Lung (tissue), 11 donors: ENCODE measurements at regions not wholly inside any gene's neighbourhood (a gene's known extent, or its start where the extent isn't known, plus 50 kb on each side); places are given as distances from the start of the nearest gene placed in this dataset.

Source experiments
- ATAC-seq: fragments of 200-7000 bp; cut with Tn5 transposase; one replicate; pipeline ENCODE4 v1.9.1; 2020; ENCODE audit warnings: moderate number of reproducible peaks; ENCODE audit not compliant: insufficient read depth, low FRiP score
- DNase-seq, 3 donors: peaks; one replicate each; pipeline ENCODE4 v3.0.0-alpha.2; 2013 to 2017
- H3K27ac ChIP-seq, 2 donors: one replicate each; pipeline ENCODE4 v1.5.1; 2013; ENCODE audit warnings: mild to moderate bottlenecking in 2 of 2, moderate library complexity in 2 of 2, control low read depth in 1 of 2, inconsistent platforms in 1 of 2, low read depth in 1 of 2, low read length in 1 of 2
- H3K27me3 ChIP-seq, 3 donors: one replicate each; pipeline ENCODE4 v1.5.1; 2013; ENCODE audit warnings: low read length in 2 of 3; ENCODE audit not compliant: control insufficient read depth in 3 of 3, insufficient read depth in 3 of 3
- H3K36me3 ChIP-seq, 4 donors: one replicate each; pipeline ENCODE4 v1.5.1; 2013; ENCODE audit warnings: low read length in 4 of 4, mild to moderate bottlenecking in 1 of 4, moderate library complexity in 1 of 4; ENCODE audit not compliant: control insufficient read depth in 4 of 4, insufficient read depth in 4 of 4
- H3K4me1 ChIP-seq, 5 donors: one replicate each; pipeline ENCODE4 v1.5.1; 2013; ENCODE audit warnings: low read length in 5 of 5, mild to moderate bottlenecking in 2 of 5, moderate library complexity in 1 of 5; ENCODE audit not compliant: control insufficient read depth in 5 of 5, insufficient read depth in 5 of 5
- H3K4me3 ChIP-seq: one replicate; pipeline ENCODE4 v1.5.1; 2013; ENCODE audit warnings: mild to moderate bottlenecking, control low read depth, moderate library complexity
- H3K9ac ChIP-seq, 2 donors: one replicate each; pipeline ENCODE4 v1.5.1; 2013; ENCODE audit warnings: low read length in 2 of 2, control low read depth in 1 of 2; ENCODE audit not compliant: insufficient read depth in 1 of 2
- H3K9me3 ChIP-seq, 4 donors: one replicate each; pipeline ENCODE4 v1.5.1; 2013; ENCODE audit warnings: low read length in 3 of 4, mild to moderate bottlenecking in 1 of 4, moderate library complexity in 1 of 4; ENCODE audit not compliant: control insufficient read depth in 4 of 4, insufficient read depth in 3 of 4
- WGBS, 2 donors: extraction: QIAGEN DNeasy Blood & Tissue Kit; methylation state at CpG; one replicate each; pipeline ENCODE4 v1.1.7; 2013; 5-methylcytosine and 5-hydroxymethylcytosine counted together
- TF ChIP-seq, protein P1 (sequence below): IDR thresholded peaks from 2 replicates; pipeline ENCODE4 v1.5.1; 2012; ENCODE audit warnings: mild to moderate bottlenecking; ENCODE audit errors: control extremely low read depth, extremely low read depth
- donor health status: control.
- donor health status: control.
- donor health status: Bipolar disorder and iron deficiency.
- donor health status: healthy.
- donor health status: DM: yes; HTN: yes; CAD: no.

DNA sequence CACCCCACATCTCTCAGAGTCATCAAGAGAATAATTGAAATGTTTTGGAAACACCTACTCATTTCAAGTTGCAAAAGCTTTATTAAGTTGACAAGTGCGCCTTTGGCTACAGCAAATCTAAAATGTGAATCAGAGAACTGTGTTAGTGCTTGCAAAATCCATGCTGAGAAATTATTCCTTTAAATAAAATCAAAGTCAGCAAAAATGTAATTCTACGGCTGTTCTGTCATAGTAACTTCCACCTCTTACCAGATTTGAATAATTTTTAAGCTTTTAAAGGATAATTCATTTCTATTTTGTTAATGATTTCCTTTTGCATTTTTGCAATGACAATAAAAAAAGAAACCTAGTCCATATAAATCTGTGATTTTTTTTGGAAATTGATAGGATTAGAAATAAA is 1779.1 kb downstream of the STIM2 start:
- TF ChIP-seq, protein P1, sequence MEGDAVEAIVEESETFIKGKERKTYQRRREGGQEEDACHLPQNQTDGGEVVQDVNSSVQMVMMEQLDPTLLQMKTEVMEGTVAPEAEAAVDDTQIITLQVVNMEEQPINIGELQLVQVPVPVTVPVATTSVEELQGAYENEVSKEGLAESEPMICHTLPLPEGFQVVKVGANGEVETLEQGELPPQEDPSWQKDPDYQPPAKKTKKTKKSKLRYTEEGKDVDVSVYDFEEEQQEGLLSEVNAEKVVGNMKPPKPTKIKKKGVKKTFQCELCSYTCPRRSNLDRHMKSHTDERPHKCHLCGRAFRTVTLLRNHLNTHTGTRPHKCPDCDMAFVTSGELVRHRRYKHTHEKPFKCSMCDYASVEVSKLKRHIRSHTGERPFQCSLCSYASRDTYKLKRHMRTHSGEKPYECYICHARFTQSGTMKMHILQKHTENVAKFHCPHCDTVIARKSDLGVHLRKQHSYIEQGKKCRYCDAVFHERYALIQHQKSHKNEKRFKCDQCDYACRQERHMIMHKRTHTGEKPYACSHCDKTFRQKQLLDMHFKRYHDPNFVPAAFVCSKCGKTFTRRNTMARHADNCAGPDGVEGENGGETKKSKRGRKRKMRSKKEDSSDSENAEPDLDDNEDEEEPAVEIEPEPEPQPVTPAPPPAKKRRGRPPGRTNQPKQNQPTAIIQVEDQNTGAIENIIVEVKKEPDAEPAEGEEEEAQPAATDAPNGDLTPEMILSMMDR = no peak
- H3K9ac ChIP-seq = no peak overlapping the region
- H3K4me3 ChIP-seq = no peak overlapping the region
- no peaks in the 10 kb centered on the region for H3K36me3 ChIP-seq
- no peaks in the 10 kb centered on the region for H3K9me3 ChIP-seq
- no peak overlapping the region for H3K27ac ChIP-seq
- no peak for ATAC-seq
- no peak for DNase-seq
- WGBS, 2 donors = 64 to 85% methylated on average over 2 of the region's 2 CpGs
- H3K27me3 ChIP-seq = no peaks in the 10 kb centered on the region
- H3K4me1 ChIP-seq = no peaks in the 10 kb centered on the region

DNA sequence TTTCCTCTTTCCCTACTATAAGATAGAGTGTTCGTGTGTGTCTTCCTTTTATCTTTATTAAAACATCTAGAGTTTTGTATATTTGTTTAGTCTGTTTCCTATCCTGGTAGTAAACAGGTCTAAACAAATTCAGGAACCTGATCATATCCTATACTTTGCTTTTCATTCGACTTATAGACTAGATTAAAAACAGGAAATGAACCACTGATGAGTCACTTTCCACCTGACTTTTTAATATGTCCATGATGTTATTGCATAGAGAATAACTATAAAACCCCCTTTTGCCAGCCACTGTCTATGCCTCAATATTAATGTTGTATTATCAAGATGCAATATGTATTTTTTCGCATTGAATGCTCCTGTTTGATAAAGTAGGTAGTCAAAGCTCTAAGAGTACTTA is 1794.0 kb downstream of the STIM2 start:
- WGBS, 2 donors = 68 to 71% methylated on average over 3 of the region's 3 CpGs
- H3K36me3 ChIP-seq = no peaks in the 10 kb centered on the region
- DNase-seq (no peak), ATAC-seq (no peak)
- H3K9ac ChIP-seq = no peak overlapping the region
- H3K27ac ChIP-seq = no peak overlapping the region
- H3K9me3 ChIP-seq = peaks cover 0 to 2% (median 0%) of the 10 kb centered on the region in 4 donors
- no peak overlapping the region for H3K4me3 ChIP-seq
- TF ChIP-seq, protein P1 = no peak
- H3K4me1 ChIP-seq = no peaks in the 10 kb centered on the region
- H3K27me3 ChIP-seq = no peaks in the 10 kb centered on the region

DNA sequence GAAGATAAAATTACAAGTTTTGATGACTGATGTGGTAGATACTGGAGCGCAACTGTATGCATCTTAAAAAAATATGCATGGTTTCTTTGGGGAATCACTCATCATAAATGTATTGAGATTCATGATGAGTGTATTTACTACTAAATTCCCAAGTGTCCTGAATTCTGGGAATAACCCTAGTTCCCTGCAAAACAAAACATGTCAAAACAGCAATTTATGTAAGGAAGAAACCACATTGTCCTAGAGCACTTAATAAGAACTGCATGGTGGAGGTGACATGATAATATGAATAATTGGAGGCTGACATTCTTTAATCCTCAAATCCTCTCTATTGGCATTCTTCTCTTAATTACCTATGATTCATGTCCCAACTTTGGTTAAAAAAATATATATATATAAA is 1804.7 kb downstream of the STIM2 start:
- WGBS, 2 donors = 39 to 94% methylated on average over 1 of the region's 1 CpG
- no peak overlapping the region for H3K4me3 ChIP-seq
- ATAC-seq = no peak
- no peak overlapping the region for H3K9ac ChIP-seq
- TF ChIP-seq, protein P1 = no peak
- H3K36me3 ChIP-seq = no peaks in the 10 kb centered on the region
- DNase-seq = no peak
- no peaks in the 10 kb centered on the region for H3K27me3 ChIP-seq
- H3K4me1 ChIP-seq = no peaks in the 10 kb centered on the region
- no peaks in the 10 kb centered on the region for H3K9me3 ChIP-seq
- H3K27ac ChIP-seq = no peak overlapping the region

DNA sequence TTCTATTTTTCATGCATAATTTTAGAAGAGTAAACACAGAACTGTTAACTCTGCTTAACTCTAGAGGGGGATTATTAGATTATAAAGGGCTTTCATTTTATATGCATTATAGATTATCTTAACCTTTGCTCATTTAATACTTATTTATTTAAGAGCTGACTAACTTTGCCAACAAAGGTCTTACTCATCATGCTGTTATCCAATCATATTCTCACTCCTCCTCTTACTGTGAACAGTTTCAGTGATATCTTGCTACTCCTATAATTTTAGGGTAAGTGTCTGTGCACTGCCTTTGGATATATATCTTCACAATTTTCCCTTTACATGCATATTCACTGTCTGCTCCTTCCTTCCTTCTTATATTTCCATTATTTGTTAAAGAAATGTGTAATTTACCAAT is 1814.9 kb downstream of the STIM2 start:
- no peaks in the 10 kb centered on the region for H3K36me3 ChIP-seq
- TF ChIP-seq, protein P1 = no peak
- ATAC-seq = no peak
- no peaks in the 10 kb centered on the region for H3K4me1 ChIP-seq
- H3K9ac ChIP-seq = no peak overlapping the region
- H3K4me3 ChIP-seq = no peak overlapping the region
- H3K27me3 ChIP-seq = no peaks in the 10 kb centered on the region
- H3K27ac ChIP-seq = no peak overlapping the region
- no peaks in the 10 kb centered on the region for H3K9me3 ChIP-seq
- no peak for DNase-seq
